Esophagus squamous epithelium (tissue), 5 donors: ENCODE measurements at regions not wholly inside any gene's neighbourhood (a gene's known extent, or its start where the extent isn't known, plus 50 kb on each side); places are given as distances from the start of the nearest gene placed in this dataset.
A peak's percentile ranks its signal among the peaks of the same experiment; 100 is the strongest.

Experiments
- DNase-seq: peaks from one replicate; lab custom pipeline; 2025; lab: John Stamatoyannopoulos, UW
- H3K27ac ChIP-seq, 4 donors: fragments of 200-600 bp; sonication (generic); one replicate each; pipeline ENCODE4 v1.5.1; 2016 to 2019; ENCODE audit warnings: mild to moderate bottlenecking in 1 of 4
- H3K27me3 ChIP-seq, 4 donors: fragments of 200-600 bp; sonication (generic); 1 replicate in 3 of 4; 2 replicates in 1 of 4; pipeline versions ENCODE4 v1.5.1 to v1.6.0; 2017 to 2021; ENCODE audit warnings: antibody characterized with exemption in 1 of 4
- H3K36me3 ChIP-seq, 3 donors: fragments of 200-600 bp; sonication (generic); one replicate each; pipeline ENCODE4 v1.5.1; 2016 to 2019
- H3K4me1 ChIP-seq, 3 donors: fragments of 200-600 bp; sonication (generic); one replicate each; pipeline ENCODE4 v1.5.1; 2017 to 2019
- H3K4me3 ChIP-seq, 4 donors: fragments of 200-600 bp; sonication (generic); 1 replicate in 3 of 4; 2 replicates in 1 of 4; pipeline ENCODE4 v1.5.1; 2016 to 2019; ENCODE audit warnings: mild to moderate bottlenecking in 2 of 4, moderate library complexity in 1 of 4
- H3K9me3 ChIP-seq, 3 donors: fragments of 200-600 bp; sonication (generic); one replicate each; pipeline ENCODE4 v1.5.1; 2016 to 2019
- CTCF ChIP-seq, 6 experiments: fragments of 450-650 bp in 4 of 6; fragments of 200-600 bp in 2 of 6; sonication (generic) in 2 of 6; IDR thresholded peaks; one replicate each; pipeline ENCODE4 v1.5.1; 2016 to 2019; ENCODE audit warnings: antibody characterized with exemption in 6 of 6, mild to moderate bottlenecking in 4 of 6, moderate library complexity in 4 of 6
- POLR2A ChIP-seq, 4 donors: fragments of 450-650 bp; IDR thresholded peaks; one replicate each; pipeline ENCODE4 v1.6.1; 2017; ENCODE audit warnings: antibody characterized with exemption in 4 of 4, mild to moderate bottlenecking in 4 of 4, moderate library complexity in 3 of 4
- WGBS, 2 donors: methylation state at CpG; one replicate each; pipeline ENCODE4 v1.1.5; 2018; 5-methylcytosine and 5-hydroxymethylcytosine counted together
- intact Hi-C: fragments of 100-400 bp; cut with DNase I; formaldehyde crosslinking; loops from one replicate; pipeline ENCODE4 v1.15.0; 2022
- donor health status: DM: yes; HTN: yes; CAD: no.

DNA sequence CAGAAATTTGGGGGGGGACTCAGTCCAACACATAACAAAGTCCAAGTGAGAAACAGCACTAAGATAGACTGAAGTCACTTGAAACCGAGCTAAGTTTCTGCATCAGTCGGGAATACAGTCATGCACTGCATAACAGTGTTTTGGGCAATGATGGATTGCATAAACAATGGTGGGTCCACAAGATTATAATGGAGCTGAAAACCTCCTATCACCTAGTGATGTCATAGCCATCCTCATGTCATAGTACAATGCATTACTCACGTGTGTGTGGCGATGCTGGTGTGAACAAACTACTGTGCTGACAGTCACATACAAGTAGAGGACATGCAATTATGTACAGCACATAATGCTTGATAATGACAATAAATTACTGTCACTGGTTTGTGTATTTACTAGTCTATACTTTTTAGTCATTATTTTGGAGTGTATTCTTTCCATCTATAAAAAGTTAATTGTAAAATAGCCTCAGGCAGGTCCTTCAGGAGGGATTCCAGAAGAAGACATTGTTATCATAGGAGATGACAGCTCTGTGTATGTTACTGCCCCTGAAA lies 154.5 kb upstream of the ECI2 start:
- intact Hi-C loops = no loop called here

GRCh38 chr6:4287811-4288244 lies 152.5 kb upstream of the ECI2 start:
- WGBS, 2 donors = 53 to 55% methylated on average over 11 of the region's 11 CpGs
- TF ChIP-seq POLR2A (IDR thresholded peaks at IDR 0.05) (no peak), CTCF (IDR thresholded peaks at IDR 0.05) (no peak)
- Histone ChIP-seq H3K9me3 (no peaks in the 10 kb centered on the region), H3K4me1 (peaks cover 0 to 9% (median 0%) of the 10 kb centered on the region in 3 donors), H3K27me3 (no peaks in the 10 kb centered on the region), H3K36me3 (no peaks in the 10 kb centered on the region), H3K4me3 (no peak overlapping the region), H3K27ac (no peak overlapping the region)
- intact Hi-C loops = no loop called here
- DNase-seq = no peak

More for the DNA sequence above, 154.5 kb upstream of the ECI2 start:
- no peak overlapping the region for H3K27ac ChIP-seq
- no peaks in the 10 kb centered on the region for H3K36me3 ChIP-seq
- TF ChIP-seq CTCF (IDR thresholded peaks at IDR 0.05) (no peak), POLR2A (IDR thresholded peaks at IDR 0.05) (no peak)
- 86 to 89% methylated on average over 4 of the region's 4 CpGs for WGBS, 2 donors
- DNase-seq = no peak
- H3K4me3 ChIP-seq = no peak overlapping the region
- peaks cover 0 to 15% (median 0%) of the 10 kb centered on the region in 3 donors for H3K4me1 ChIP-seq
- H3K9me3 ChIP-seq = no peaks in the 10 kb centered on the region
- H3K27me3 ChIP-seq = no peaks in the 10 kb centered on the region

DNA sequence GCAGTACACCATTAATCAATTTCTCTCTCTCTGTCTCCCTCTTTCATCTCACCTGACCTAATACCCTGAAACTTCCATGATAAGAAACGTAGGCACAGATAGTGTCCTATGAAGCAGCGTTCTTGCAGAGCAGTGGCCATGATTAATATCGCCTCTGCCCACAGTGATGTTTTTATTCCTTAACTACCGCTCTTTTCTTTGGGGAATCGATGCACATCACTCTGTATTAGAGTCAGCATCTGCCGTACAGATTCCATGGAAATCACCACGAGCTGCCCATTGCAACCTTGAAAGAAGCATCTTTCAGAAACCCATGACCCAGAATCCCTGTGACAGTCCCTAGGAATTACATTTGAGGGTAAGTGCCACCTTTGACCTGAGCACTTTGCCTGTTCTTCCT lies 152.0 kb upstream of the ECI2 start:
- Histone ChIP-seq H3K27ac (no peak overlapping the region), H3K9me3 (no peaks in the 10 kb centered on the region), H3K4me1 (peaks cover 0 to 11% (median 0%) of the 10 kb centered on the region in 3 donors), H3K4me3 (no peak overlapping the region), H3K36me3 (no peaks in the 10 kb centered on the region), H3K27me3 (peaks cover 0 to 3% (median 0%) of the 10 kb centered on the region in 4 donors)
- 74 to 82% methylated on average over 7 of the region's 7 CpGs for WGBS, 2 donors
- intact Hi-C loops = no loop called here
- DNase-seq = no peak
- no peak for TF ChIP-seq POLR2A (IDR thresholded peaks at IDR 0.05)
- TF ChIP-seq CTCF (IDR thresholded peaks at IDR 0.05) = no peak

DNA sequence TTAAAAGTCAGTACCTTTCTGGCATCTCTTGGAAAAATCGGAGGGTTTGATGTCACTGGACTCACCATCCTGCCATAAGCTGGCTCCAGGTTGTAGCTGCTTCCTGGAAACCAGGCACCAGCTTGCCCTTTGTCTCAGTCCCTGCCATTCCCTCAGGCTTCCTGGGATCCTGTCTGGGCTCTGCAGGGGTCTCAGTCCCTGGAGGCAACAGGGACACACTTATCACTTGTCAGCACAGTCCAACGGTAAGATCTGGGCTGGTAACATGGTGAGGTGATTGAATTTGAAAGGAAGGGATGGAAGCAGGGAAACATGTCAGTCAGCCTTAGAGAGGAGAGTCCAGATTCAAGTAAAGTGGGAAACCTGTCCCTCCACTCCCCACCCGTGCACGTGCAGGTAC lies 147.6 kb upstream of the ECI2 start:
- no peak for DNase-seq
- H3K36me3 ChIP-seq = no peaks in the 10 kb centered on the region
- H3K9me3 ChIP-seq = no peaks in the 10 kb centered on the region
- WGBS, 2 donors = 54 to 68% methylated on average over 3 to 4 of the region's 4 CpGs
- peaks cover 0 to 23% (median 3%) of the 10 kb centered on the region in 3 donors for H3K4me1 ChIP-seq
- no peak overlapping the region for H3K4me3 ChIP-seq
- TF ChIP-seq POLR2A (IDR thresholded peaks at IDR 0.05) (no peak), CTCF (IDR thresholded peaks at IDR 0.05) (no peak)
- intact Hi-C loops = no loop called here
- no peak overlapping the region for H3K27ac ChIP-seq
- peaks cover 0 to 17% (median 0%) of the 10 kb centered on the region in 4 donors for H3K27me3 ChIP-seq

GRCh38 chr6:4281341-4282293 lies 146.2 kb upstream of the ECI2 start:
- no peaks in the 10 kb centered on the region for H3K9me3 ChIP-seq
- peak overlapping the region; percentile 30 to 53 (median 40) for H3K4me3 ChIP-seq
- peaks cover 0 to 17% (median 0%) of the 10 kb centered on the region in 4 donors for H3K27me3 ChIP-seq
- H3K4me1 ChIP-seq = peaks cover 0 to 23% (median 3%) of the 10 kb centered on the region in 3 donors
- intact Hi-C loops = no loop called here
- H3K27ac ChIP-seq = peak overlapping the region in 3 of 4 donors; percentile 35 to 59 (median 35)
- H3K36me3 ChIP-seq = no peaks in the 10 kb centered on the region
- WGBS, 2 donors = 12 to 42% methylated on average over 18 to 26 of the region's 46 CpGs
- TF ChIP-seq CTCF (IDR thresholded peaks at IDR 0.05) (peak in 5 of 6 experiments; percentile 25 to 69 (median 63)), POLR2A (IDR thresholded peaks at IDR 0.05) (no peak)
- DNase-seq = no peak
